H9 (cell line): ENCODE measurements at regions not wholly inside any gene's neighbourhood (a gene's known extent, or its start where the extent isn't known, plus 50 kb on each side); places are given as distances from the start of the nearest gene placed in this dataset.

Experiments used
- DNase-seq: peaks from one replicate; pipeline ENCODE4 v3.0.0-alpha.2; 2017
- H2AFZ ChIP-seq: one replicate; pipeline ENCODE4 v1.6.1; 2013; ENCODE audit warnings: mild to moderate bottlenecking, low read length, control low read depth, moderate library complexity
- H2AK5ac ChIP-seq: 2 replicates; pipeline ENCODE4 v1.6.1; 2013; ENCODE audit warnings: low read length, control low read depth, mixed read lengths; ENCODE audit not compliant: insufficient read length
- H2BK120ac ChIP-seq: one replicate; pipeline ENCODE4 v1.6.1; 2013; ENCODE audit warnings: low read depth, mild to moderate bottlenecking, low read length, control low read depth, inconsistent platforms; ENCODE audit not compliant: poor library complexity, severe bottlenecking
- H2BK12ac ChIP-seq: 2 replicates; pipeline ENCODE4 v1.6.1; 2013; ENCODE audit warnings: low read length, control low read depth, mixed read lengths, low read depth; ENCODE audit not compliant: insufficient read length
- H2BK15ac ChIP-seq: 2 replicates; pipeline ENCODE4 v1.6.1; 2013; ENCODE audit warnings: low read depth, low read length, control low read depth
- H2BK20ac ChIP-seq: one replicate; pipeline ENCODE4 v1.6.1; 2013; ENCODE audit warnings: low read depth, mild to moderate bottlenecking, low read length, control low read depth, inconsistent platforms; ENCODE audit not compliant: poor library complexity, severe bottlenecking
- H2BK5ac ChIP-seq: 2 replicates; pipeline ENCODE4 v1.6.1; 2013; ENCODE audit warnings: low read length, control low read depth, mixed read lengths; ENCODE audit not compliant: insufficient read length
- H3K14ac ChIP-seq: 2 replicates; pipeline ENCODE4 v1.6.1; 2013; ENCODE audit warnings: low read length, control low read depth; ENCODE audit not compliant: insufficient read depth
- H3K18ac ChIP-seq: 2 replicates; pipeline ENCODE4 v1.6.1; 2013; ENCODE audit warnings: low read depth, mild to moderate bottlenecking, mixed read lengths, low read length, control low read depth; ENCODE audit not compliant: insufficient read length
- H3K23ac ChIP-seq: 2 replicates; pipeline ENCODE4 v1.6.1; 2013; ENCODE audit warnings: low read length, control low read depth, mixed read lengths, low read depth; ENCODE audit not compliant: insufficient read length
- H3K23me2 ChIP-seq: 2 replicates; pipeline ENCODE4 v1.6.1; 2013; ENCODE audit warnings: low read depth, mild to moderate bottlenecking, mixed read lengths, low read length, control low read depth; ENCODE audit not compliant: insufficient read length, poor library complexity, severe bottlenecking
- H3K27ac ChIP-seq: 2 replicates; pipeline ENCODE4 v1.5.1; 2013; ENCODE audit warnings: low read length, control low read depth, mixed read lengths, low read depth; ENCODE audit not compliant: insufficient read length
- H3K27me3 ChIP-seq: 2 replicates; pipeline ENCODE4 v1.6.1; 2013; ENCODE audit warnings: low read length, control low read depth, inconsistent platforms; ENCODE audit not compliant: insufficient read depth
- H3K4ac ChIP-seq: 2 replicates; pipeline ENCODE4 v1.6.1; 2013; ENCODE audit warnings: low read depth, mild to moderate bottlenecking, control low read depth, inconsistent platforms, low read length, moderate library complexity
- H3K4me1 ChIP-seq: 2 replicates; pipeline ENCODE4 v1.6.1; 2013; ENCODE audit warnings: low read length, control low read depth, inconsistent platforms; ENCODE audit not compliant: insufficient read depth
- H3K4me2 ChIP-seq: 2 replicates; pipeline ENCODE4 v1.6.1; 2013; ENCODE audit warnings: low read length, control low read depth, mixed read lengths; ENCODE audit not compliant: insufficient read length, insufficient read depth
- H3K56ac ChIP-seq: 2 replicates; pipeline ENCODE4 v1.6.1; 2013; ENCODE audit warnings: low read depth, mild to moderate bottlenecking, mixed read lengths, low read length, control low read depth; ENCODE audit not compliant: insufficient read length
- H3K79me1 ChIP-seq: 2 replicates; pipeline ENCODE4 v1.6.1; 2013; ENCODE audit warnings: low read depth, mild to moderate bottlenecking, moderate library complexity, low read length, control low read depth, inconsistent platforms; ENCODE audit not compliant: insufficient read depth, poor library complexity, severe bottlenecking
- H3K79me2 ChIP-seq: 2 replicates; pipeline ENCODE4 v1.6.1; 2013; ENCODE audit warnings: low read length, control low read depth, inconsistent platforms; ENCODE audit not compliant: insufficient read depth
- H3K9ac ChIP-seq: 2 replicates; pipeline ENCODE4 v1.6.1; 2013; ENCODE audit warnings: low read length, control low read depth, mixed read lengths; ENCODE audit not compliant: insufficient read length; ENCODE audit errors: extremely low read depth
- H3K9me3 ChIP-seq: one replicate; pipeline ENCODE4 v1.6.1; 2013; ENCODE audit warnings: low read depth, low read length, inconsistent platforms; ENCODE audit not compliant: control insufficient read depth
- H3T11ph ChIP-seq: one replicate; pipeline ENCODE4 v1.6.1; 2013; ENCODE audit warnings: mild to moderate bottlenecking, low read length, control low read depth, inconsistent platforms
- H4K20me1 ChIP-seq: one replicate; pipeline ENCODE4 v1.6.1; 2013; ENCODE audit not compliant: control insufficient read depth, insufficient read length, insufficient read depth
- H4K5ac ChIP-seq: 2 replicates; pipeline ENCODE4 v1.6.1; 2013; ENCODE audit warnings: low read depth, mild to moderate bottlenecking, mixed read lengths, low read length, control low read depth; ENCODE audit not compliant: insufficient read length
- H4K8ac ChIP-seq: replicated peaks from 2 replicates; pipeline ENCODE4 v1.6.1; 2013; ENCODE audit warnings: low read length, control low read depth, mixed read lengths, low read depth; ENCODE audit not compliant: insufficient read length
- H4K91ac ChIP-seq: 2 replicates; pipeline ENCODE4 v1.6.1; 2013; ENCODE audit warnings: low read depth, mild to moderate bottlenecking, moderate library complexity, mixed read lengths, low read length, control low read depth; ENCODE audit not compliant: insufficient read length
- H3K27ac Mint-ChIP-seq, 3 experiments: 2 replicates in 2 of 3; 3 replicates in 1 of 3; pipeline ENCODE4 v1.8.0; 2020 to 2021; ENCODE audit warnings: mixed read lengths in 3 of 3, mild to moderate bottlenecking in 1 of 3, moderate library complexity in 1 of 3
- H3K27me3 Mint-ChIP-seq: 2 replicates; pipeline ENCODE4 v1.8.0; 2021; ENCODE audit warnings: low read depth, mild to moderate bottlenecking, moderate library complexity, mixed read lengths
- H3K36me3 Mint-ChIP-seq, 3 experiments: 2 replicates in 2 of 3; 3 replicates in 1 of 3; pipeline ENCODE4 v1.8.0; 2020 to 2021; ENCODE audit warnings: low read depth in 3 of 3, mixed read lengths in 3 of 3; ENCODE audit not compliant: insufficient read depth in 1 of 3
- H3K4me1 Mint-ChIP-seq, 2 experiments: 2 replicates each; pipeline ENCODE4 v1.8.0; 2020; ENCODE audit warnings: mixed read lengths in 2 of 2
- H3K4me3 Mint-ChIP-seq, 2 experiments: 2 replicates in 1 of 2; 3 replicates in 1 of 2; pipeline ENCODE4 v1.8.0; 2020 to 2021; ENCODE audit warnings: mild to moderate bottlenecking in 2 of 2, mixed read lengths in 2 of 2, moderate library complexity in 1 of 2
- H3K9me3 Mint-ChIP-seq, 2 experiments: 2 replicates in 1 of 2; 3 replicates in 1 of 2; pipeline ENCODE4 v1.8.0; 2020; ENCODE audit warnings: mild to moderate bottlenecking in 2 of 2, mixed read lengths in 2 of 2, moderate library complexity in 1 of 2
- WGBS: extraction: QIAGEN DNeasy Blood & Tissue Kit; methylation state at CpG from one replicate; pipeline ENCODE4 v1.1.7; 2013; ENCODE audit warnings: missing lambda C conversion rate, low lambda C conversion rate, mixed read lengths; ENCODE audit not compliant: insufficient read length; ENCODE audit errors: extremely low coverage; 5-methylcytosine and 5-hydroxymethylcytosine counted together
- TF ChIP-seq, protein P1 (sequence below): fragments of 200-600 bp; sonication (generic); conservative IDR thresholded peaks from 3 replicates; pipeline ENCODE4 v1.8.0; 2021; ENCODE audit warnings: antibody characterized with exemption, mild to moderate bottlenecking

DNA sequence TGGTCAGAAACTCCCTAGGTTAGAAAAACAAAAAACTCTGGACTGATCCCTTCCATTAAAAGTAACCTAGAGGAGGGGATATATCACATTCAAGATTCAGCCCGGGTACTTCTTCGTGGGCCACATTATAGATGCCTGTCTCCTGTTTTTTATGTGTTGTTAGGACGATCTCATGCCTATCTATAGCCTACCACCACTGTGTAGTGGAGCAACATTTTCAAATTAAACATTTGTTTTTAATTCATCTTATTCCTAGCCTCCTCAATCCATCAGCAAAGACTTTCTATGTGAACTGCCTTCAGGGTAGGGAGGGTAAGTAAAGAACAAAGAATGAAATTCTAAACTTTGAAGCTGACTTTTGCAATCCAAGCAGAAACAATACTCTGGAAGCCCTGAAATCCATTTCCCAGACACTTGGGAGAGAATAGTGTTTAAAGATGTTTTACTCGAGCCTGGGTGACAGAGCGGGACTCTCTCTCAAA is 379.4 kb downstream of the ANXA1 start:
- Histone ChIP-seq H2AFZ (no peak overlapping the region), H4K8ac (no peak overlapping the region), H3K27ac (no peak overlapping the region), H4K20me1 (no peaks in the 10 kb centered on the region), H4K5ac (no peak overlapping the region), H3K79me1 (no peaks in the 10 kb centered on the region), H2BK5ac (no peak overlapping the region), H3K4me1 (no peaks in the 10 kb centered on the region), H2BK120ac (no peak overlapping the region), H3K79me2 (no peaks in the 10 kb centered on the region), H3K9me3 (no peaks in the 10 kb centered on the region), H4K91ac (no peak overlapping the region), H3K56ac (no peak overlapping the region), H2BK12ac (no peak overlapping the region), H3K23ac (no peak overlapping the region), H2BK20ac (no peak overlapping the region), H3T11ph (no peak overlapping the region), H3K9ac (no peak overlapping the region), H3K27me3 (no peaks in the 10 kb centered on the region), H3K14ac (no peak overlapping the region), H3K4me2 (no peak overlapping the region), H3K23me2 (no peaks in the 10 kb centered on the region), H2BK15ac (no peak overlapping the region), H3K4ac (no peak overlapping the region), H3K18ac (no peak overlapping the region), H2AK5ac (no peak overlapping the region)
- WGBS: no CpG with 5 or more reads among the region's 5 CpGs
- H3K36me3 Mint-ChIP-seq: no peaks in the 10 kb centered on the region; a peak in 1 of 7 replicates
- H3K4me1 Mint-ChIP-seq: peaks cover 19 to 21% of the 10 kb centered on the region in 2 experiments
- no peak overlapping the region for H3K27ac Mint-ChIP-seq
- peaks cover 0 to 2% of the 10 kb centered on the region in 2 experiments; a peak in 3 of 5 replicates for H3K9me3 Mint-ChIP-seq
- H3K4me3 Mint-ChIP-seq: no peak overlapping the region
- no peak for DNase-seq
- no peaks in the 10 kb centered on the region for H3K27me3 Mint-ChIP-seq
- TF ChIP-seq, protein P1, sequence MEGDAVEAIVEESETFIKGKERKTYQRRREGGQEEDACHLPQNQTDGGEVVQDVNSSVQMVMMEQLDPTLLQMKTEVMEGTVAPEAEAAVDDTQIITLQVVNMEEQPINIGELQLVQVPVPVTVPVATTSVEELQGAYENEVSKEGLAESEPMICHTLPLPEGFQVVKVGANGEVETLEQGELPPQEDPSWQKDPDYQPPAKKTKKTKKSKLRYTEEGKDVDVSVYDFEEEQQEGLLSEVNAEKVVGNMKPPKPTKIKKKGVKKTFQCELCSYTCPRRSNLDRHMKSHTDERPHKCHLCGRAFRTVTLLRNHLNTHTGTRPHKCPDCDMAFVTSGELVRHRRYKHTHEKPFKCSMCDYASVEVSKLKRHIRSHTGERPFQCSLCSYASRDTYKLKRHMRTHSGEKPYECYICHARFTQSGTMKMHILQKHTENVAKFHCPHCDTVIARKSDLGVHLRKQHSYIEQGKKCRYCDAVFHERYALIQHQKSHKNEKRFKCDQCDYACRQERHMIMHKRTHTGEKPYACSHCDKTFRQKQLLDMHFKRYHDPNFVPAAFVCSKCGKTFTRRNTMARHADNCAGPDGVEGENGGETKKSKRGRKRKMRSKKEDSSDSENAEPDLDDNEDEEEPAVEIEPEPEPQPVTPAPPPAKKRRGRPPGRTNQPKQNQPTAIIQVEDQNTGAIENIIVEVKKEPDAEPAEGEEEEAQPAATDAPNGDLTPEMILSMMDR: no peak
